Astrocyte of the spinal cord (primary cell): ENCODE measurements at regions not wholly inside any gene's neighbourhood (a gene's known extent, or its start where the extent isn't known, plus 50 kb on each side); places are given as distances from the start of the nearest gene placed in this dataset.
A peak's percentile ranks its signal among the peaks of the same experiment; 100 is the strongest.
"Not testable (repeated sequence)": the region's sequence is repeated elsewhere in the genome, so short reads cannot be mapped to it uniquely, and the experiment has no call there.

Experiments
- DNase-seq: peaks from one replicate; pipeline ENCODE4 v3.0.0; 2011; ENCODE audit warnings: low read depth, low spot score
- H3K4me3 ChIP-seq: 2 replicates; pipeline ENCODE4 v1.5.1; 2011; ENCODE audit warnings: low read depth, mild to moderate bottlenecking, low read length, moderate library complexity
- CTCF ChIP-seq: IDR thresholded peaks from 2 replicates; pipeline ENCODE4 v1.5.1; 2012; ENCODE audit warnings: low read depth, mild to moderate bottlenecking, low read length, inconsistent platforms
- in situ Hi-C: cut with HindIII; loops from 2 replicates; pipeline ENCODE4 v1.10.0; 2017; ENCODE audit warnings: low sequenced_read_pairs

GRCh38 chr2:44071454-44072046 lies 75.8 kb upstream of the LRPPRC start:
- no peak for DNase-seq
- H3K4me3 ChIP-seq: no peak overlapping the region
- in situ Hi-C loops: no loop called here
- no peak for TF ChIP-seq CTCF

GRCh38 chr2:44073667-44074066 lies 77.9 kb upstream of the LRPPRC start:
- in situ Hi-C loops, H3K4me3 ChIP-seq, DNase-seq: not testable (repeated sequence)

- in situ Hi-C loops, H3K4me3 ChIP-seq, DNase-seq: not testable (repeated sequence)
Measured at GRCh38 chr2:44074795-44075194, 79.0 kb upstream of the LRPPRC start.

GRCh38 chr2:44075541-44075940 lies 79.8 kb upstream of the LRPPRC start:
- DNase-seq: peak; percentile 45
- H3K4me3 ChIP-seq: no peak overlapping the region
- in situ Hi-C loops: no loop called here
- no peak for TF ChIP-seq CTCF

- no peak overlapping the region for H3K4me3 ChIP-seq
- DNase-seq: no peak
- in situ Hi-C loops: no loop called here
- no peak for TF ChIP-seq CTCF
Measured at GRCh38 chr2:44077942-44078511, 82.2 kb upstream of the LRPPRC start.

- DNase-seq: no peak
- in situ Hi-C loops: no loop called here
- TF ChIP-seq CTCF: no peak
- H3K4me3 ChIP-seq: no peak overlapping the region
Measured at GRCh38 chr2:44079686-44080085, 83.9 kb upstream of the LRPPRC start.

- TF ChIP-seq CTCF: no peak
- H3K4me3 ChIP-seq: no peak overlapping the region
- in situ Hi-C loops: no loop called here
- no peak for DNase-seq
Measured at GRCh38 chr2:44083054-44083453, 85.6 kb upstream of the PPM1B start.

- in situ Hi-C loops: no loop called here
- TF ChIP-seq CTCF: no peak
- DNase-seq: no peak
- H3K4me3 ChIP-seq: no peak overlapping the region
Measured at GRCh38 chr2:44084850-44085249, 83.8 kb upstream of the PPM1B start.
